ENCODE measurements at regions not wholly inside any gene's neighbourhood (a gene's known extent, or its start where the extent isn't known, plus 50 kb on each side); places are given as distances from the start of the nearest gene placed in this dataset.

GRCh38 chr2:12091201-12091806 lies 344.9 kb downstream of the LPIN1 start:
- POLR2A ChIA-PET: no interaction called here
- DNase-seq (ENCODE audit: low read depth in 1 of 2, low spot score in 1 of 2) (no peak), FAIRE-seq (no peak), ATAC-seq (peak; percentile 6 to 21; a peak in 1 of 6 replicates)
- WGBS (ENCODE audit: missing lambda C conversion rate): 27% methylated on average over 4 of the region's 4 CpGs
- Histone ChIP-seq H3K9me3 (0 out of 3 replicates have a peak, but pooled peaks cover 2% of the 10 kb centered on the region), H3K27ac (0 out of 6 replicates have a peak overlapping the region, but pooled peaks of 1 of the 2 experiments have one; percentile 18), H3K4me2 (peak overlapping the region; percentile 10), H3K4me3 (no peak overlapping the region), H3K4me1 (peaks cover 30% of the 10 kb centered on the region)
- CTCF ChIA-PET: no interaction called here
- TF ChIP-seq JUNB (IDR thresholded peaks at IDR 0.05): peak; percentile 25; the same call in 1 of the 2 replicates
- no peak for TF ChIP-seq NPAS2 (CRISPR knock-in tag; IDR thresholded peaks at IDR 0.05; ENCODE audit: borderline replicate concordance)

GRCh38 chr2:12094134-12094533 lies 347.7 kb downstream of the LPIN1 start:
- DNase-seq (ENCODE audit: low read depth in 1 of 2, low spot score in 1 of 2) (no peak), FAIRE-seq (no peak), ATAC-seq (no peak)
- ChIA-PET CTCF (no interaction called here), POLR2A (no interaction called here)
- Histone ChIP-seq H3K9me3 (no peaks in the 10 kb centered on the region), H3K4me2 (no peak overlapping the region), H3K4me3 (no peak overlapping the region), H3K27ac (no peak overlapping the region), H3K4me1 (peaks cover 18% of the 10 kb centered on the region)
- 63% methylated on average over 3 of the region's 3 CpGs for WGBS (ENCODE audit: missing lambda C conversion rate)
- no peak for TF ChIP-seq NFE2L2 (conservative IDR thresholded peaks at IDR 0.05; ENCODE audit: low read length)
- TF ChIP-seq MAFK (IDR thresholded peaks at IDR 0.05; ENCODE audit: partially characterized antibody): no peak
- no peak for TF ChIP-seq KDM1A (IDR thresholded peaks at IDR 0.05; ENCODE audit: low read depth)
- no peak for TF ChIP-seq SMC3 (IDR thresholded peaks at IDR 0.05)
- TF ChIP-seq CBX8 (IDR thresholded peaks at IDR 0.05): no peak
- no peak for TF ChIP-seq FOSB (CRISPR knock-in tag; IDR thresholded peaks at IDR 0.05)
- no peak for TF ChIP-seq HOXB13 (CRISPR knock-in tag; IDR thresholded peaks at IDR 0.05; ENCODE audit: low read depth)
- TF ChIP-seq CTCF (IDR thresholded peaks at IDR 0.05): no peak
- no peak for TF ChIP-seq FOXS1 (CRISPR knock-in tag; IDR thresholded peaks at IDR 0.05)

- H3K4me3 ChIP-seq: no peak overlapping the region
- no peak for ATAC-seq
- FAIRE-seq: no peak
- H3K4me2 ChIP-seq: no peak overlapping the region
- WGBS (ENCODE audit: missing lambda C conversion rate): 33% methylated on average over 12 of the region's 12 CpGs
- no peaks in the 10 kb centered on the region for H3K9me3 ChIP-seq
- ChIA-PET POLR2A (no interaction called here), CTCF (interaction anchor here (1.2 to 1.6 kb wide), 3 partner anchors 9 to 311 kb away, joined by 3 to 4 read pairs (median 3); no protein-coding TSS in a partner anchor)
- TF ChIP-seq RCOR1 (IDR thresholded peaks at IDR 0.05; ENCODE audit: low read depth, low read length) (no peak), ZC3H11A (IDR thresholded peaks at IDR 0.05) (no peak), BCL3 (IDR thresholded peaks at IDR 0.05) (no peak), POLR2AphosphoS2 (conservative IDR thresholded peaks at IDR 0.05; ENCODE audit: low read length) (no peak), NR3C1 (IDR thresholded peaks at IDR 0.05) (no peak), EHMT2 (IDR thresholded peaks at IDR 0.05; ENCODE audit: low read depth) (no peak), KDM1A (IDR thresholded peaks at IDR 0.05; ENCODE audit: low read depth) (no peak), RARB (CRISPR knock-in tag; IDR thresholded peaks at IDR 0.05) (no peak)
- H3K27ac ChIP-seq: no peak overlapping the region
- H3K4me1 ChIP-seq: peaks cover 8% of the 10 kb centered on the region
- DNase-seq (ENCODE audit: low read depth in 1 of 2, low spot score in 1 of 2): no peak
Measured at GRCh38 chr2:12096051-12096787, 349.8 kb downstream of the LPIN1 start.

Data from A549 (cell line).